GM12878 (cell line): ENCODE measurements at regions not wholly inside any gene's neighbourhood (a gene's known extent, or its start where the extent isn't known, plus 50 kb on each side); places are given as distances from the start of the nearest gene placed in this dataset.

Source experiments
- CBX3 ChIP-seq: fragments of 200-600 bp; sonication (generic); IDR thresholded peaks from 2 replicates; pipeline ENCODE4 v1.6.1; 2016; ENCODE audit warnings: low read depth, borderline replicate concordance
- CTCF ChIP-seq, 3 experiments: IDR thresholded peaks in 2 of 3; conservative IDR thresholded peaks in 1 of 3; 2 replicates each; pipeline ENCODE4 v1.5.1; 2011; ENCODE audit warnings: low read depth in 3 of 3, low read length in 3 of 3, mild to moderate bottlenecking in 3 of 3, control low read depth in 2 of 3, moderate library complexity in 2 of 3, inconsistent platforms in 1 of 3, mixed read lengths in 1 of 3; ENCODE audit not compliant: control insufficient read depth in 2 of 3, insufficient read depth in 1 of 3; ENCODE audit errors: extremely low read depth in 1 of 3
- NFYB ChIP-seq: IDR thresholded peaks from 2 replicates; pipeline ENCODE4 v1.6.1; 2011; ENCODE audit warnings: low read depth, mild to moderate bottlenecking, low read length, improper control_type of control experiment, moderate library complexity; ENCODE audit not compliant: insufficient read depth
- NR2C2 ChIP-seq: IDR thresholded peaks from 2 replicates; pipeline ENCODE4 v1.6.1; 2011; ENCODE audit warnings: borderline replicate concordance, low read depth; ENCODE audit not compliant: control insufficient read depth, insufficient read length
- POLR2A ChIP-seq: IDR thresholded peaks from 2 replicates; pipeline ENCODE4 v1.6.1; 2011; ENCODE audit warnings: low read depth, mild to moderate bottlenecking, low read length
- TCF7 ChIP-seq: IDR thresholded peaks from 2 replicates; pipeline ENCODE4 v1.6.1; 2014; ENCODE audit warnings: antibody characterized with exemption, borderline replicate concordance

DNA sequence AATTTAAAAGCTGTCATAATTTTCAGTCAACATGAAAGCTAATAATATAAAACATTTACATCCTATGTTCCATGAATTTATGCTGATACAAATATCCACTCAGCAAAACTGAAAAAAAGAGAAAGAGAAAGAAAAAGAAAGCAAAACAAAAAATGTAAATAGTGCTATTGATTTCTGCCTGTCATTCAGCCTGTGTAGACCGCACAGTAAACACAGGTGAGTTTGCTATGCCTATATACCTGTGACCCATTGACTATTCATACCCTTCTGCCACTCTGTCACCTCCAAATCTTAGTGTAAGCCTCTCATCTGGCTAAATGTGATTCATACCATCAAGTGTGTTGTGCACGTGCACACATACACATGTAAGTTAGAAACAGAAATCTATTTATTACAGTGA is 359.0 kb upstream of the RORB start:
- TF ChIP-seq POLR2A, result no peak
- TF ChIP-seq NR2C2, result no peak
- no peak for TF ChIP-seq CTCF (IDR thresholded peaks at IDR 0.05 in 2 of 3, conservative IDR thresholded peaks at IDR 0.05 in 1 of 3; ENCODE audit: control insufficient read depth in 2 of 3, extremely low read depth in 1 of 3, insufficient read depth in 1 of 3, low read depth in 3 of 3, low read length in 3 of 3)
- no peak for TF ChIP-seq TCF7
- no peak for TF ChIP-seq CBX3
- no peak for TF ChIP-seq NFYB
